ENCODE measurements at regions not wholly inside any gene's neighbourhood (a gene's known extent, or its start where the extent isn't known, plus 50 kb on each side); places are given as distances from the start of the nearest gene placed in this dataset.

GRCh38 chr4:20178902-20179576 lies 72.7 kb upstream of the SLIT2 start:
- 80 to 90% methylated on average over 1 to 17 of the region's 24 CpGs for WGBS, 2 donors (ENCODE audit: low coverage in 1 of 2)
- DNase-seq: no peak
- in situ Hi-C loops (cut with MboI; ENCODE audit: low pct_ligation_motif_present in 1 of 4, low pct_unique_long_range_greater_than_20kb in 1 of 4, low sequenced_read_pairs in 3 of 4) (no loop called here), intact Hi-C loops (cut with DNase I; ENCODE audit: low total_unique reads) (no loop called here)
- no peak for TF ChIP-seq CTCF (IDR thresholded peaks at IDR 0.05)
- no peak for TF ChIP-seq POLR2A (IDR thresholded peaks at IDR 0.05)
- no peak for TF ChIP-seq EP300 (IDR thresholded peaks at IDR 0.05; ENCODE audit: low read depth)
- no peak for TF ChIP-seq POLR2AphosphoS5 (IDR thresholded peaks at IDR 0.05)
- Histone ChIP-seq H3K27ac (no peak overlapping the region), H3K4me3 (no peak overlapping the region), H3K36me3 (no peaks in the 10 kb centered on the region), H3K9me3 (peaks cover 0 to 4% of the 10 kb centered on the region in 2 donors), H3K4me1 (no peaks in the 10 kb centered on the region), H3K27me3 (no peaks in the 10 kb centered on the region)

GRCh38 chr4:20176881-20177280 lies 74.8 kb upstream of the SLIT2 start:
- TF ChIP-seq CTCF (IDR thresholded peaks at IDR 0.05) (no peak), POLR2AphosphoS5 (IDR thresholded peaks at IDR 0.05) (no peak), EP300 (IDR thresholded peaks at IDR 0.05; ENCODE audit: low read depth) (no peak), POLR2A (IDR thresholded peaks at IDR 0.05) (no peak)
- H3K4me3 ChIP-seq: no peak overlapping the region
- in situ Hi-C loops (cut with MboI; ENCODE audit: low pct_ligation_motif_present in 1 of 4, low pct_unique_long_range_greater_than_20kb in 1 of 4, low sequenced_read_pairs in 3 of 4) (no loop called here), intact Hi-C loops (cut with DNase I; ENCODE audit: low total_unique reads) (no loop called here)
- 45 to 66% methylated on average over 2 of the region's 2 CpGs for WGBS, 2 donors (ENCODE audit: low coverage in 1 of 2)
- H3K4me1 ChIP-seq: no peaks in the 10 kb centered on the region
- H3K27ac ChIP-seq: no peak overlapping the region
- DNase-seq: no peak
- no peaks in the 10 kb centered on the region for H3K36me3 ChIP-seq
- H3K9me3 ChIP-seq: peaks cover 0 to 4% of the 10 kb centered on the region in 2 donors
- no peaks in the 10 kb centered on the region for H3K27me3 ChIP-seq

GRCh38 chr4:20172070-20172760 lies 79.5 kb upstream of the SLIT2 start:
- no peak overlapping the region for H3K27ac ChIP-seq
- 75% methylated on average over 1 of the region's 1 CpG; no CpG with 5 or more reads in 1 of the 2 donors for WGBS, 2 donors (ENCODE audit: low coverage in 1 of 2)
- in situ Hi-C loops (cut with MboI; ENCODE audit: low pct_ligation_motif_present in 1 of 4, low pct_unique_long_range_greater_than_20kb in 1 of 4, low sequenced_read_pairs in 3 of 4) (no loop called here), intact Hi-C loops (cut with DNase I; ENCODE audit: low total_unique reads) (no loop called here)
- H3K27me3 ChIP-seq: no peaks in the 10 kb centered on the region
- no peak for DNase-seq
- H3K4me3 ChIP-seq: no peak overlapping the region
- no peaks in the 10 kb centered on the region for H3K4me1 ChIP-seq
- TF ChIP-seq EP300 (IDR thresholded peaks at IDR 0.05; ENCODE audit: low read depth) (no peak), POLR2A (IDR thresholded peaks at IDR 0.05) (no peak), POLR2AphosphoS5 (IDR thresholded peaks at IDR 0.05) (no peak), CTCF (IDR thresholded peaks at IDR 0.05) (no peak)
- H3K9me3 ChIP-seq: no peaks in the 10 kb centered on the region
- H3K36me3 ChIP-seq: no peaks in the 10 kb centered on the region

- no peak for TF ChIP-seq CTCF (IDR thresholded peaks at IDR 0.05)
- TF ChIP-seq POLR2A (IDR thresholded peaks at IDR 0.05): no peak
- no peak for TF ChIP-seq POLR2AphosphoS5 (IDR thresholded peaks at IDR 0.05)
- TF ChIP-seq EP300 (IDR thresholded peaks at IDR 0.05; ENCODE audit: low read depth): no peak
- H3K4me1 ChIP-seq: no peaks in the 10 kb centered on the region
- H3K27ac ChIP-seq: no peak overlapping the region
- intact Hi-C loops (cut with DNase I; ENCODE audit: low total_unique reads): loop anchor here (5.0 kb wide), 1 partner anchor 611 kb away; no protein-coding TSS in a partner anchor
- in situ Hi-C loops (cut with MboI; ENCODE audit: low pct_ligation_motif_present in 1 of 4, low pct_unique_long_range_greater_than_20kb in 1 of 4, low sequenced_read_pairs in 3 of 4): no loop called here
- WGBS, 2 donors (ENCODE audit: low coverage in 1 of 2): 50 to 96% methylated on average over 2 to 3 of the region's 3 CpGs
- no peaks in the 10 kb centered on the region for H3K9me3 ChIP-seq
- no peak for DNase-seq
- H3K36me3 ChIP-seq: no peaks in the 10 kb centered on the region
- no peaks in the 10 kb centered on the region for H3K27me3 ChIP-seq
- no peak overlapping the region for H3K4me3 ChIP-seq
These were observed 85.2 kb upstream of the SLIT2 start for GRCh38 chr4:20166544-20166943.

Data from transverse colon (tissue), 4 donors.